IMR-90 (cell line): ENCODE measurements at regions not wholly inside any gene's neighbourhood (a gene's known extent, or its start where the extent isn't known, plus 50 kb on each side); places are given as distances from the start of the nearest gene placed in this dataset.

Experiments
- CTCF ChIP-seq: conservative IDR thresholded peaks from 2 replicates; pipeline ENCODE4 v1.5.1; 2012; ENCODE audit warnings: mild to moderate bottlenecking, low read depth, low read length, improper control_type of control experiment
- ELK1 ChIP-seq: fragments of 150-350 bp; IDR thresholded peaks from 2 replicates; pipeline ENCODE4 v1.6.1; 2016; ENCODE audit warnings: low read depth, mild to moderate bottlenecking, low read length, moderate library complexity, borderline replicate concordance
- MAFK ChIP-seq: IDR thresholded peaks from 2 replicates; pipeline ENCODE4 v1.6.1; 2012; ENCODE audit warnings: low read depth, low read length, improper control_type of control experiment
- MAZ ChIP-seq: IDR thresholded peaks from 2 replicates; pipeline ENCODE4 v1.6.1; 2012; ENCODE audit warnings: low read depth, mild to moderate bottlenecking, low read length, improper control_type of control experiment, moderate library complexity, borderline replicate concordance
- POLR2A ChIP-seq: IDR thresholded peaks from 2 replicates; pipeline ENCODE4 v1.6.1; 2012; ENCODE audit warnings: mild to moderate bottlenecking, low read depth, low read length
- RAD21 ChIP-seq: IDR thresholded peaks from 2 replicates; pipeline ENCODE4 v1.6.1; 2012; ENCODE audit warnings: low read length, improper control_type of control experiment
- RFX5 ChIP-seq: IDR thresholded peaks from 2 replicates; pipeline ENCODE4 v1.8.0; 2012; ENCODE audit warnings: low read depth, mild to moderate bottlenecking, low read length, moderate library complexity
- SMC3 ChIP-seq: fragments of 150-350 bp; IDR thresholded peaks from 2 replicates; pipeline ENCODE4 v1.6.1; 2016; ENCODE audit warnings: low read depth, mild to moderate bottlenecking, antibody characterized with exemption, low read length, moderate library complexity
- USF2 ChIP-seq: fragments of 150-350 bp; IDR thresholded peaks from 2 replicates; pipeline ENCODE4 v1.6.1; 2017; ENCODE audit warnings: mild to moderate bottlenecking, antibody characterized with exemption, low read length, low read depth

GRCh38 chr9:71171517-71171916 lies 50.1 kb upstream of the TRPM3 start:
- TF ChIP-seq CTCF (no peak), MAZ (no peak), ELK1 (no peak), POLR2A (no peak), RAD21 (no peak), SMC3 (no peak), RFX5 (no peak), MAFK (no peak), USF2 (no peak)
